ENCODE measurements at regions not wholly inside any gene's neighbourhood (a gene's known extent, or its start where the extent isn't known, plus 50 kb on each side); places are given as distances from the start of the nearest gene placed in this dataset.

- TF ChIP-seq EZH2 (IDR thresholded peaks at IDR 0.05; ENCODE audit: insufficient read depth, poor library complexity, severe bottlenecking) (no peak), EZH2phosphoT487 (IDR thresholded peaks at IDR 0.05; ENCODE audit: insufficient read depth, low read depth) (no peak)
Observed at GRCh38 chr14:98897605-98898309, 374.2 kb downstream of the BCL11B start.

Measured in GM23248 (cell line).